Fibroblast of the aortic adventitia (primary cell): ENCODE measurements at regions not wholly inside any gene's neighbourhood (a gene's known extent, or its start where the extent isn't known, plus 50 kb on each side); places are given as distances from the start of the nearest gene placed in this dataset.
"Not testable (repeated sequence)": the region's sequence is repeated elsewhere in the genome, so short reads cannot be mapped to it uniquely, and the experiment has no call there.

Source experiments
- DNase-seq: peaks from one replicate; pipeline ENCODE4 v3.0.0-alpha.2; 2010; ENCODE audit warnings: low read depth
- H3K4me3 ChIP-seq: 2 replicates; pipeline ENCODE4 v1.5.1; 2011; ENCODE audit warnings: low read depth, mild to moderate bottlenecking, control low read depth, low read length, moderate library complexity
- CTCF ChIP-seq: IDR thresholded peaks from 2 replicates; pipeline ENCODE4 v1.5.1; 2011; ENCODE audit warnings: mild to moderate bottlenecking, low read length, control low read depth, inconsistent platforms; ENCODE audit not compliant: insufficient read depth

DNA sequence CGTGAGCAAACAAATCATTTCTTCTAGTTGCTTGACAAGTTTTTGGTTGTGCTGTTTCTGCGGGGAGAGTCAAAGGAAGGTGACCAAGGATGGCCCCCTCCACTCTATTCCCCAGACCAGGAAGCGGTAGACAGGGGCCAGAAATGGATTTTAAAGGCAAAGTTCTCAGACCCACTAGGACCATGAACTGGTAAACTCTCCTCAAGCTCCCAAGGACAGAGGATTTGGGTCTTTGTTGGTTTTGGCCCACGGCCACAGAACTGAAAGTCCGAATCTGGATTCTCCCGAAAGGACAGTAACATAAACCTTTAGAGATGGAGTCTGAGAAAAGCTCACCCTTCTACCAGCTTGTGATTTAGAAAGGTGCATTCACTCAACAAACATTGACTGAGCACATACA, 85.9 kb upstream of the C2CD4B start:
- DNase-seq, result no peak
- no peak overlapping the region for H3K4me3 ChIP-seq
- no peak for TF ChIP-seq CTCF

DNA sequence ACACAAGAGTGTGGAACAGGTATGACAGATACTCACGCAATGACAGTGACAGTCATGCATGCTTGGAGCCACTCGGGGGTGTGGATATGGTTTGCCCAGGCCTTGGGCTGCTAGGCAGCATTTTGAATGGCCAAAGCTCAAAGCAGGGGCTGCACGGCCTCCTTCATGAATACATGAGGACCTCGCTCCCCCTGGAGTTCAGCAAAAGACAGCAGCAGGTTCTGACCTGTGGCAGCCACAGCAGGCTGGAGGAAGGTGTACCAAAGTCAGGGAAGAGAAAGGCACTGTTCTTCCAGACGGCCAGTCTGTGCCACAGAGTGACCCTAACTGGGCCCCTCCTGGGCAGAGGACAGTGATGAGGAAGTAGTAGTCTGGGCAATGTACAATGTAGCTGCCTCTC, 88.2 kb upstream of the C2CD4B start:
- no peak for TF ChIP-seq CTCF
- DNase-seq, result no peak
- no peak overlapping the region for H3K4me3 ChIP-seq

- peak; percentile 64 for DNase-seq
- H3K4me3 ChIP-seq, result no peak overlapping the region
- TF ChIP-seq CTCF, result peak; percentile 90
These were observed 89.3 kb upstream of the C2CD4B start for GRCh38 chr15:62254137-62254934.

- DNase-seq, result peak; percentile 27
- not testable (repeated sequence) for H3K4me3 ChIP-seq
These were observed 91.3 kb upstream of the C2CD4B start for GRCh38 chr15:62256430-62256829.

- no peak for DNase-seq
- no peak overlapping the region for H3K4me3 ChIP-seq
- no peak for TF ChIP-seq CTCF
These were observed 93.0 kb upstream of the C2CD4B start for GRCh38 chr15:62257996-62258521.

DNA sequence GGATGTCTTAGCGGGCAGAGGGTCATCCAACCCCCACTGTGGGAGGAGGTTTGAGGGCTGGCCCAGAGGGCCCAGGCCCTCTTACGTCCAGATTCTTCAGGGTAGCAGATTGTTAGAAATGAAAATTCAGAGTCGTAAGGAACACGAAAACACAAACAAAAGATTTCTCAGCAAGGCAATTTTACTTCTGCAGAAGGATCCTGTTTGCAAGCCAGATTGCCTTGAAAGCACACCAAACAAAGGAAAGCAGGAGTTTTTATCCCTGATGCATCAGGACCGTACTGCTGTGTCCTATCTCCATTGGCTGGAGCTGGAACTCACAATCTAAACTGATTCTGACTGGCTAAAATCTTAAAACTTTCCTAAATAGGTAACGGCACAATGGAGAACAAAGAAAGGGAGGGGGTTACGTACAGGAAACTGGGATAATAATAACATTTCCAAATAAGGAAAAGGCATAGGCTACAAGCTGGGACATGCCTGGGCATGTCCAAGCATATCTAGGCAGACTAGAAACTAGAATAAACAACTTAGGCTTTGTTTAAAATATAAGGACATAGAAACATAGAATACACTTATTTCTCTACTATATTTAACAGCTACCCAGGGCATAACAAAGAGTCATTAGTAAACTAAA, 97.3 kb upstream of the C2CD4B start:
- H3K4me3 ChIP-seq, result no peak overlapping the region
- no peak for TF ChIP-seq CTCF
- no peak for DNase-seq

DNA sequence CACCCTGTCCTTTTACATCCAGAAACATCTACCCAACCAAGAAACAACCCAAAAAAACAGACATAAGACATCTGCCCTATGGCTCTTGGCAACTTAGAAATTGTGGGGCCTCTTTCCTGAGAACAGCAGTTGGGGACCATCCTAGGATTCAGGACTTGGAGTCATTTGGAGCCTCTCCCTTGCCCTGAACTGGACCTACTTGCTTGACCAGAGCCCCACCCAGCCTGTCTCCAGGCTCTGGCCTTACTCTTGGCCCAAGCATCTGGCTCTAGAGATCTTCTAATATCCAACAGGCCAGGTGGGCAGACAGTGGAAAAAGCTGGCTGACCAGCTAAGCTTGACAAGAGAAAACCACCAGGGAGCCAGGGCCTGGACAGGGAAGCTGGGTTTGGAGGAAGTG, 99.1 kb upstream of the C2CD4B start:
- H3K4me3 ChIP-seq, result no peak overlapping the region
- no peak for DNase-seq
- TF ChIP-seq CTCF, result no peak
